H1 (cell line): ENCODE measurements at regions not wholly inside any gene's neighbourhood (a gene's known extent, or its start where the extent isn't known, plus 50 kb on each side); places are given as distances from the start of the nearest gene placed in this dataset.

ENCODE experiments used
- CTCF ChIA-PET: fragments of 300-600 bp; sonication (Branson Sonifier 250); formaldehyde crosslinking; loops from one replicate; lab custom pipeline; 2021; ENCODE audit not compliant: partially characterized antibody; lab: Charles Lee
- POLR2A ChIA-PET: fragments of 300-600 bp; sonication (Branson Sonifier 250); formaldehyde crosslinking; loops from one replicate; lab custom pipeline; 2021; ENCODE audit warnings: inconsistent platforms; ENCODE audit not compliant: partially characterized antibody; lab: Charles Lee
- DNase-seq, 2 experiments: peaks; one replicate each; pipeline versions ENCODE4 v3.0.0 to v3.0.0-alpha.2; 2010 to 2022; ENCODE audit warnings: low spot score in 2 of 2, low read depth in 1 of 2, mixed read lengths in 1 of 2
- FAIRE-seq: peaks from 2 replicates; lab custom pipeline; 2011; peaks lifted over from hg19 to GRCh38; lab: Jason Lieb, UNC
- H2AFZ ChIP-seq: 2 replicates; pipeline ENCODE4 v1.8.1; 2012; ENCODE audit warnings: low read length, inconsistent platforms
- H2AK5ac ChIP-seq: 2 replicates; pipeline ENCODE4 v1.6.1; 2013; ENCODE audit warnings: low read depth, low read length
- H2BK120ac ChIP-seq: replicated peaks from 2 replicates; pipeline ENCODE3; 2013; ENCODE audit warnings: low read depth, low read length, inconsistent platforms
- H2BK12ac ChIP-seq: 2 replicates; pipeline ENCODE4 v1.6.1; 2013; ENCODE audit warnings: low read depth, low read length
- H2BK15ac ChIP-seq: 2 replicates; pipeline ENCODE4 v1.6.1; 2013; ENCODE audit warnings: low read length
- H2BK20ac ChIP-seq: 2 replicates; pipeline ENCODE4 v1.6.1; 2013; ENCODE audit warnings: low read length
- H2BK5ac ChIP-seq: 2 replicates; pipeline ENCODE4 v1.6.1; 2013; ENCODE audit warnings: low read depth, low read length
- H3K14ac ChIP-seq: 2 replicates; pipeline ENCODE4 v1.6.1; 2013; ENCODE audit warnings: inconsistent platforms; ENCODE audit not compliant: insufficient read length
- H3K18ac ChIP-seq: 2 replicates; pipeline ENCODE4 v1.6.1; 2013; ENCODE audit warnings: low read length; ENCODE audit errors: extremely low read depth
- H3K23ac ChIP-seq: 2 replicates; pipeline ENCODE4 v1.6.1; 2013; ENCODE audit warnings: inconsistent platforms; ENCODE audit not compliant: insufficient read length
- H3K23me2 ChIP-seq: 2 replicates; pipeline ENCODE4 v1.6.1; 2013; ENCODE audit warnings: low read depth, low read length
- H3K27ac ChIP-seq: 2 replicates; pipeline ENCODE4 v1.6.1; 2011; ENCODE audit warnings: low read depth, low read length, inconsistent platforms
- H3K27me3 ChIP-seq, 4 experiments: replicated peaks in 1 of 4; 1 replicate in 1 of 4; 2 replicates in 3 of 4; pipeline versions ENCODE4 v1.6.1 to v1.8.1; 2011 to 2013; ENCODE audit warnings: low read length in 3 of 4, mild to moderate bottlenecking in 3 of 4, inconsistent platforms in 2 of 4, mixed read lengths in 2 of 4, moderate library complexity in 1 of 4; ENCODE audit not compliant: control insufficient read depth in 3 of 4, insufficient read depth in 3 of 4; ENCODE audit errors: extremely low read depth in 1 of 4
- H3K36me3 ChIP-seq, 4 experiments: 2 replicates each; pipeline versions ENCODE4 v1.6.1 to v1.8.1; 2011 to 2013; ENCODE audit warnings: mild to moderate bottlenecking in 4 of 4, low read length in 3 of 4, moderate library complexity in 2 of 4, control low read depth in 1 of 4, inconsistent platforms in 1 of 4; ENCODE audit not compliant: insufficient read depth in 4 of 4, control insufficient read depth in 2 of 4
- H3K4ac ChIP-seq: replicated peaks from 2 replicates; pipeline ENCODE3; 2013; ENCODE audit warnings: low read length, low read depth, mixed read lengths, inconsistent platforms; ENCODE audit not compliant: insufficient read length
- H3K4me1 ChIP-seq, 4 experiments: replicated peaks in 1 of 4; 1 replicate in 1 of 4; 2 replicates in 3 of 4; pipeline versions ENCODE4 v1.6.1 to v1.8.1; 2011 to 2013; ENCODE audit warnings: low read length in 3 of 4, inconsistent platforms in 2 of 4, mixed read lengths in 1 of 4; ENCODE audit not compliant: insufficient read depth in 4 of 4, control insufficient read depth in 3 of 4
- H3K4me2 ChIP-seq, 2 experiments: 2 replicates each; pipeline versions ENCODE4 v1.6.1 to v1.8.1; 2011 to 2013; ENCODE audit warnings: low read depth in 2 of 2, low read length in 2 of 2, control low read depth in 1 of 2, inconsistent platforms in 1 of 2, mild to moderate bottlenecking in 1 of 2; ENCODE audit not compliant: insufficient read depth in 1 of 2
- H3K4me3 ChIP-seq, 4 experiments: fragments of 200-600, 300-600 bp in 1 of 4; sonication (generic), shearing (Covaris generic), sonication (Bioruptor Twin) in 1 of 4; 2 replicates each; pipeline versions ENCODE4 v1.5.1 to v1.8.1; 2011 to 2016; ENCODE audit warnings: low read length in 4 of 4, low read depth in 3 of 4, control low read depth in 2 of 4, inconsistent platforms in 2 of 4, mild to moderate bottlenecking in 2 of 4, mixed read lengths in 1 of 4, moderate library complexity in 1 of 4; ENCODE audit not compliant: insufficient read depth in 2 of 4; ENCODE audit errors: extremely low read depth in 1 of 4
- H3K56ac ChIP-seq: replicated peaks from 2 replicates; pipeline ENCODE3; 2013; ENCODE audit warnings: low read depth, mild to moderate bottlenecking, mixed read lengths, low read length, inconsistent platforms; ENCODE audit not compliant: insufficient read length
- H3K79me1 ChIP-seq: 2 replicates; pipeline ENCODE4 v1.6.1; 2013; ENCODE audit warnings: low read depth, low read length, control low read depth
- H3K79me2 ChIP-seq, 2 experiments: 2 replicates each; pipeline versions ENCODE4 v1.6.1 to v1.8.1; 2012 to 2013; ENCODE audit warnings: low read length in 2 of 2, mild to moderate bottlenecking in 2 of 2, inconsistent platforms in 1 of 2; ENCODE audit not compliant: insufficient read depth in 2 of 2, control insufficient read depth in 1 of 2
- H3K9ac ChIP-seq, 4 experiments: replicated peaks in 1 of 4; 1 replicate in 1 of 4; 2 replicates in 3 of 4; pipeline versions ENCODE4 v1.6.1 to v1.8.1; 2011 to 2013; ENCODE audit warnings: low read depth in 3 of 4, low read length in 3 of 4, control low read depth in 2 of 4, mild to moderate bottlenecking in 2 of 4, moderate library complexity in 2 of 4, inconsistent platforms in 1 of 4; ENCODE audit errors: extremely low read depth in 1 of 4
- H3K9me3 ChIP-seq, 2 experiments: 2 replicates each; pipeline versions ENCODE4 v1.6.1 to v1.8.1; 2012 to 2013; ENCODE audit warnings: mild to moderate bottlenecking in 2 of 2, moderate library complexity in 2 of 2, control low read depth in 1 of 2, inconsistent platforms in 1 of 2, low read depth in 1 of 2, low read length in 1 of 2, mixed read lengths in 1 of 2; ENCODE audit not compliant: insufficient read depth in 2 of 2
- H4K20me1 ChIP-seq, 2 experiments: replicated peaks in 1 of 2; 2 replicates each; pipeline versions ENCODE3 to v1.8.1; 2011 to 2013; ENCODE audit warnings: inconsistent platforms in 2 of 2, low read length in 2 of 2, mild to moderate bottlenecking in 1 of 2; ENCODE audit not compliant: insufficient read depth in 2 of 2, control insufficient read depth in 1 of 2
- H4K5ac ChIP-seq: 2 replicates; pipeline ENCODE4 v1.6.1; 2013; ENCODE audit warnings: low read length, low read depth, mixed read lengths, inconsistent platforms; ENCODE audit not compliant: insufficient read length
- H4K8ac ChIP-seq: 2 replicates; pipeline ENCODE4 v1.8.0; 2013; ENCODE audit warnings: mild to moderate bottlenecking, moderate library complexity, low read length, inconsistent platforms; ENCODE audit not compliant: insufficient read depth; ENCODE audit errors: extremely low read depth
- H4K91ac ChIP-seq: replicated peaks from 2 replicates; pipeline ENCODE3; 2013; ENCODE audit warnings: low read length, mixed read lengths, inconsistent platforms; ENCODE audit not compliant: insufficient read length
- CHD2 ChIP-seq: IDR thresholded peaks from 2 replicates; pipeline ENCODE4 v1.6.1; 2012; ENCODE audit warnings: low read length, improper control_type of control experiment
- CTCF ChIP-seq, 3 experiments: IDR thresholded peaks; 1 replicate in 2 of 3; 2 replicates in 1 of 3; pipeline versions ENCODE4 v1.5.1 to v1.6.1; 2011; ENCODE audit warnings: low read length in 3 of 3, mild to moderate bottlenecking in 3 of 3, inconsistent platforms in 2 of 3, low read depth in 1 of 3, moderate library complexity in 1 of 3; ENCODE audit not compliant: insufficient read depth in 1 of 3; ENCODE audit errors: control extremely low read depth in 1 of 3
- WGBS, 2 experiments: shearing (Covaris generic) in 1 of 2; methylation state at CpG; one replicate each; pipeline versions ENCODE4 v1.1.6 to v1.1.7; 2013 to 2015; ENCODE audit warnings: low lambda C conversion rate in 2 of 2, mixed read lengths in 2 of 2, inconsistent platforms in 1 of 2, low coverage in 1 of 2, missing lambda C conversion rate in 1 of 2; ENCODE audit not compliant: insufficient replicate concordance in 2 of 2, insufficient coverage in 1 of 2, insufficient read length in 1 of 2; ENCODE audit errors: extremely low coverage in 1 of 2, missing lambda C conversion rate in 1 of 2; 5-methylcytosine and 5-hydroxymethylcytosine counted together

- no peak overlapping the region for H3K14ac ChIP-seq
- H4K5ac ChIP-seq: no peak overlapping the region
- FAIRE-seq: no peak
- H3K9ac ChIP-seq: no peak overlapping the region
- no peak overlapping the region for H3K23ac ChIP-seq
- no peak overlapping the region for H2AK5ac ChIP-seq
- no peak overlapping the region for H2BK12ac ChIP-seq
- H3K79me1 ChIP-seq: no peaks in the 10 kb centered on the region
- H3K4ac ChIP-seq: no peak overlapping the region
- no peak overlapping the region for H3K18ac ChIP-seq
- no peak overlapping the region for H2BK20ac ChIP-seq
- H4K8ac ChIP-seq: no peak overlapping the region
- H3K27ac ChIP-seq: no peak overlapping the region
- no peak overlapping the region for H3K4me2 ChIP-seq
- CTCF ChIA-PET: interaction anchor here (2.2 kb wide), 1 partner anchor 12 kb away, joined by 14 read pairs; no protein-coding TSS in a partner anchor
- H4K91ac ChIP-seq: no peak overlapping the region
- no peak overlapping the region for H2BK5ac ChIP-seq
- H3K9me3 ChIP-seq: no peaks in the 10 kb centered on the region
- no peaks in the 10 kb centered on the region for H3K23me2 ChIP-seq
- no peaks in the 10 kb centered on the region for H3K79me2 ChIP-seq
- no peak for TF ChIP-seq CTCF (IDR thresholded peaks at IDR 0.05; ENCODE audit: control extremely low read depth in 1 of 3, insufficient read depth in 1 of 3, low read depth in 1 of 3, low read length in 3 of 3)
- TF ChIP-seq CHD2: no peak
- 85% methylated on average over 2 of the region's 2 CpGs; no CpG with 5 or more reads in 1 of the 2 experiments for WGBS, 2 experiments
- H4K20me1 ChIP-seq: no peaks in the 10 kb centered on the region
- POLR2A ChIA-PET: interaction anchor here (0.7 kb wide), 1 partner anchor 772 kb away, joined by 3 read pairs; no protein-coding TSS in a partner anchor
- H3K4me1 ChIP-seq: no peaks in the 10 kb centered on the region
- H2BK120ac ChIP-seq: no peak overlapping the region
- DNase-seq: no peak
- H2BK15ac ChIP-seq: no peak overlapping the region
- no peak overlapping the region for H3K56ac ChIP-seq
- H3K27me3 ChIP-seq: no peaks in the 10 kb centered on the region
- H3K36me3 ChIP-seq: no peaks in the 10 kb centered on the region
- peak overlapping the region; percentile 3; the same call in 1 of the 2 replicates for H2AFZ ChIP-seq
- H3K4me3 ChIP-seq: no peak overlapping the region
Measured at GRCh38 chr3:107077391-107077790, 299.8 kb upstream of the CCDC54 start.
